Transverse colon (tissue), 4 donors: ENCODE measurements at regions not wholly inside any gene's neighbourhood (a gene's known extent, or its start where the extent isn't known, plus 50 kb on each side); places are given as distances from the start of the nearest gene placed in this dataset.

Experiments
- DNase-seq: peaks from one replicate; pipeline ENCODE4 v3.0.0-alpha.2; 2019
- H3K27ac ChIP-seq, 4 donors: fragments of 200-600 bp; sonication (generic); 2 replicates each; pipeline ENCODE4 v1.5.1; 2016 to 2018; ENCODE audit warnings: inconsistent platforms in 4 of 4
- H3K27me3 ChIP-seq: fragments of 200-600 bp; sonication (generic); 2 replicates; pipeline ENCODE4 v1.5.1; 2017; ENCODE audit warnings: inconsistent platforms
- H3K36me3 ChIP-seq, 4 donors: fragments of 200-600 bp; sonication (generic); 2 replicates each; pipeline ENCODE4 v1.5.1; 2017 to 2019; ENCODE audit warnings: inconsistent platforms in 4 of 4
- H3K4me1 ChIP-seq, 4 donors: fragments of 200-600 bp; sonication (generic); 2 replicates each; pipeline ENCODE4 v1.5.1; 2017 to 2020; ENCODE audit warnings: inconsistent platforms in 4 of 4
- H3K4me3 ChIP-seq, 4 donors: fragments of 200-600 bp; sonication (generic); 1 replicate in 1 of 4; 2 replicates in 3 of 4; pipeline versions ENCODE4 v1.5.1 to v1.6.1; 2017 to 2019; ENCODE audit warnings: inconsistent platforms in 4 of 4
- H3K9me3 ChIP-seq, 2 donors: fragments of 200-600 bp; sonication (generic); 2 replicates each; pipeline ENCODE4 v1.5.1; 2017 to 2019; ENCODE audit warnings: inconsistent platforms in 2 of 2
- EP300 ChIP-seq: sonication (generic); formaldehyde crosslinking; IDR thresholded peaks from one replicate; pipeline ENCODE4 v1.6.1; 2017; ENCODE audit warnings: antibody characterized with exemption, low read depth
- POLR2A ChIP-seq: fragments of 450-650 bp; IDR thresholded peaks from one replicate; pipeline ENCODE4 v1.6.1; 2016; ENCODE audit warnings: antibody characterized with exemption, mild to moderate bottlenecking, moderate library complexity
- POLR2AphosphoS5 ChIP-seq, 3 donors: sonication (generic); formaldehyde crosslinking; IDR thresholded peaks; one replicate each; pipeline ENCODE4 v1.6.1; 2016; ENCODE audit warnings: antibody characterized with exemption in 3 of 3
- WGBS, 2 donors: methylation state at CpG; one replicate each; pipeline ENCODE4 v1.1.5; 2018; ENCODE audit warnings: low coverage in 1 of 2; 5-methylcytosine and 5-hydroxymethylcytosine counted together
- in situ Hi-C, 4 donors: fragments of 200-750 bp; cut with MboI; loops; one replicate each; pipeline versions ENCODE4 v1.15.0 to v1.15.1; 2017; ENCODE audit warnings: low sequenced_read_pairs in 3 of 4, low pct_ligation_motif_present in 1 of 4, low pct_unique_long_range_greater_than_20kb in 1 of 4
- intact Hi-C: fragments of 100-400 bp; cut with DNase I; formaldehyde crosslinking; loops from one replicate; pipeline ENCODE4 v1.15.1; 2023; ENCODE audit warnings: low total_unique reads
- TF ChIP-seq, protein P1 (sequence below), 5 experiments: fragments of 200-600 bp in 3 of 5; fragments of 450-650 bp in 2 of 5; sonication (generic) in 3 of 5; IDR thresholded peaks; 1 replicate in 2 of 5; 2 replicates in 3 of 5; pipeline ENCODE4 v1.5.1; 2016 to 2017; ENCODE audit warnings: antibody characterized with exemption in 5 of 5, inconsistent platforms in 3 of 5, mild to moderate bottlenecking in 2 of 5, moderate library complexity in 1 of 5

GRCh38 chr18:22489704-22490103 lies 72.0 kb upstream of the CTAGE1 start:
- no peaks in the 10 kb centered on the region for H3K36me3 ChIP-seq
- H3K27ac ChIP-seq, result peak overlapping the region in 2 of 4 donors; percentile 14 to 23
- TF ChIP-seq EP300 (no peak), POLR2AphosphoS5 (IDR thresholded peaks at IDR 0.05) (peak in 1 of 3 donors; percentile 9), POLR2A (no peak)
- TF ChIP-seq, protein P1, sequence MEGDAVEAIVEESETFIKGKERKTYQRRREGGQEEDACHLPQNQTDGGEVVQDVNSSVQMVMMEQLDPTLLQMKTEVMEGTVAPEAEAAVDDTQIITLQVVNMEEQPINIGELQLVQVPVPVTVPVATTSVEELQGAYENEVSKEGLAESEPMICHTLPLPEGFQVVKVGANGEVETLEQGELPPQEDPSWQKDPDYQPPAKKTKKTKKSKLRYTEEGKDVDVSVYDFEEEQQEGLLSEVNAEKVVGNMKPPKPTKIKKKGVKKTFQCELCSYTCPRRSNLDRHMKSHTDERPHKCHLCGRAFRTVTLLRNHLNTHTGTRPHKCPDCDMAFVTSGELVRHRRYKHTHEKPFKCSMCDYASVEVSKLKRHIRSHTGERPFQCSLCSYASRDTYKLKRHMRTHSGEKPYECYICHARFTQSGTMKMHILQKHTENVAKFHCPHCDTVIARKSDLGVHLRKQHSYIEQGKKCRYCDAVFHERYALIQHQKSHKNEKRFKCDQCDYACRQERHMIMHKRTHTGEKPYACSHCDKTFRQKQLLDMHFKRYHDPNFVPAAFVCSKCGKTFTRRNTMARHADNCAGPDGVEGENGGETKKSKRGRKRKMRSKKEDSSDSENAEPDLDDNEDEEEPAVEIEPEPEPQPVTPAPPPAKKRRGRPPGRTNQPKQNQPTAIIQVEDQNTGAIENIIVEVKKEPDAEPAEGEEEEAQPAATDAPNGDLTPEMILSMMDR (IDR thresholded peaks at IDR 0.05), result no peak
- no peak overlapping the region for H3K4me3 ChIP-seq
- WGBS, 2 donors, result 24% methylated on average over 1 of the region's 1 CpG; no CpG with 5 or more reads in 1 of the 2 donors
- in situ Hi-C loops, result no loop called here
- intact Hi-C loops, result no loop called here
- peaks cover 0 to 14% (median 8%) of the 10 kb centered on the region in 4 donors for H3K4me1 ChIP-seq
- no peaks in the 10 kb centered on the region for H3K9me3 ChIP-seq
- H3K27me3 ChIP-seq, result no peaks in the 10 kb centered on the region
- DNase-seq, result no peak

- in situ Hi-C loops (no loop called here), intact Hi-C loops (no loop called here)
- Histone ChIP-seq H3K9me3 (no peaks in the 10 kb centered on the region), H3K4me1 (peaks cover 3 to 14% (median 8%) of the 10 kb centered on the region in 4 donors), H3K36me3 (no peaks in the 10 kb centered on the region), H3K4me3 (no peak overlapping the region), H3K27ac (peak overlapping the region in 1 of 4 donors; percentile 14), H3K27me3 (no peaks in the 10 kb centered on the region)
- no peak for TF ChIP-seq POLR2A
- no peak for TF ChIP-seq POLR2AphosphoS5 (IDR thresholded peaks at IDR 0.05)
- TF ChIP-seq, protein P1 (IDR thresholded peaks at IDR 0.05), result no peak
- no peak for TF ChIP-seq EP300
- WGBS, 2 donors, result 51 to 57% methylated on average over 4 of the region's 4 CpGs
- no peak for DNase-seq
Measured at GRCh38 chr18:22490429-22490846, 72.7 kb upstream of the CTAGE1 start.

DNA sequence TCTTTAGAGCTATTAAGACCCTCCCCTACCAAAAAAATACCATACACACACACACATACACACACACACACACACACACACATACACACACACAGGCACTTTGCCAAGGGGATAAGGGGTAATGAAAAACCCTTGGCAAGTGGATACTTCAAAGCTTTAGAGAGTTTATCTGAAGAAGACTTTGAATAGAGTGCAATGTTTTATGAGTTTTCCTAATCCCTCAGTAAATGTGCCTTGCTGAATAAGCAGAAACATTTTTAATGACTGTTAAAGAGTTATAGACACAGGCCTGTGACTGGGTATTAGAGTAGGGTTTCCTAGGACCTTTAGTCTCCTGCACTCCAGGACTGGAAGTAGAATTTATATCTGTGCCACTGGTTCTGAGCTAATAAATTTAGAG lies 75.5 kb upstream of the CTAGE1 start:
- H3K4me3 ChIP-seq, result no peak overlapping the region
- H3K4me1 ChIP-seq, result peaks cover 3 to 10% (median 6%) of the 10 kb centered on the region in 4 donors
- TF ChIP-seq EP300 (no peak), POLR2A (no peak), POLR2AphosphoS5 (IDR thresholded peaks at IDR 0.05) (no peak)
- TF ChIP-seq, protein P1 (IDR thresholded peaks at IDR 0.05), result no peak
- no peak for DNase-seq
- in situ Hi-C loops, result no loop called here
- no peaks in the 10 kb centered on the region for H3K9me3 ChIP-seq
- no peak overlapping the region for H3K27ac ChIP-seq
- no peaks in the 10 kb centered on the region for H3K36me3 ChIP-seq
- H3K27me3 ChIP-seq, result no peaks in the 10 kb centered on the region
- intact Hi-C loops, result no loop called here

DNA sequence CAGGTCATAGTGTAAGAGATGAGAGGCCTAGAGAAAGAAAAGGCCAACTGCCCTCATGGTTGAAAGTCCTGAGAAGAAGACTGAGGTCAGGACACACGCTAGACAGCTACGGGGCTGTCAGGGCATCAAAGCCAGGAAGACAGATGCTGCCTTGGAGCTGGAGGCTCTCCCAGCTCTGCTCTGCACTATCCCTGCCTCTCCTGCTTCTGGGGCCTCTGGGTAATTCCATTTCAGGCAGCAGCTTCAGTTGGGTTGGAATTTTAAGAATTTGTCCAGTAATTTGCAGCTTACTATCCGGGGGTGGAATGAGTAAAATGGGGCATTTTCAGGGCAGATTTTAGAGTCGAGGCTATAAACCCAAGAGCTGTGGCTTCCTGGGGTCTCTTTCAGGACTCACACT lies 76.2 kb upstream of the CTAGE1 start:
- Histone ChIP-seq H3K4me1 (peaks cover 0 to 6% (median 4%) of the 10 kb centered on the region in 4 donors), H3K27ac (no peak overlapping the region), H3K36me3 (no peaks in the 10 kb centered on the region), H3K4me3 (no peak overlapping the region), H3K27me3 (no peaks in the 10 kb centered on the region), H3K9me3 (no peaks in the 10 kb centered on the region)
- intact Hi-C loops (no loop called here), in situ Hi-C loops (no loop called here)
- 72 to 73% methylated on average over 2 to 4 of the region's 4 CpGs for WGBS, 2 donors
- no peak for DNase-seq
- TF ChIP-seq POLR2AphosphoS5 (IDR thresholded peaks at IDR 0.05), result no peak
- no peak for TF ChIP-seq EP300

- Histone ChIP-seq H3K4me3 (no peak overlapping the region), H3K27ac (no peak overlapping the region), H3K36me3 (no peaks in the 10 kb centered on the region), H3K4me1 (peaks cover 0 to 4% (median 1%) of the 10 kb centered on the region in 4 donors), H3K27me3 (no peaks in the 10 kb centered on the region), H3K9me3 (no peaks in the 10 kb centered on the region)
- DNase-seq, result no peak
- WGBS, 2 donors, result 64 to 82% methylated on average over 2 of the region's 2 CpGs
- intact Hi-C loops (no loop called here), in situ Hi-C loops (no loop called here)
- TF ChIP-seq POLR2AphosphoS5 (IDR thresholded peaks at IDR 0.05) (no peak), POLR2A (no peak), EP300 (no peak)
- TF ChIP-seq, protein P1 (IDR thresholded peaks at IDR 0.05), result no peak
Measured at GRCh38 chr18:22494771-22495170, 77.1 kb upstream of the CTAGE1 start.
